Calu3 (cell line): ENCODE measurements at regions not wholly inside any gene's neighbourhood (a gene's known extent, or its start where the extent isn't known, plus 50 kb on each side); places are given as distances from the start of the nearest gene placed in this dataset.

ENCODE experiments used
- BruUV-seq: library from RNA; stranded (reverse); fragments of 400-500 nt; replicated peaks from 2 replicates; lab custom pipeline; 2021; lab: Mats Ljungman, UMichigan
- CTCF ChIA-PET: fragments of 300-600 bp; sonication (Branson Sonifier 250); formaldehyde crosslinking; loops from one replicate; lab custom pipeline; 2022; ENCODE audit warnings: antibody characterized with exemption; lab: Charles Lee
- DNase-seq: peaks from one replicate; pipeline ENCODE4 v3.0.0; 2022
- H3K27ac Mint-ChIP-seq: one replicate; pipeline ENCODE4 v1.8.0; 2022; ENCODE audit warnings: mixed read lengths; ENCODE audit not compliant: unreplicated experiment
- H3K27me3 Mint-ChIP-seq: one replicate; pipeline ENCODE4 v1.8.0; 2022; ENCODE audit warnings: mixed read lengths; ENCODE audit not compliant: unreplicated experiment
- H3K36me3 Mint-ChIP-seq: one replicate; pipeline ENCODE4 v1.8.0; 2022; ENCODE audit warnings: mild to moderate bottlenecking, moderate library complexity, mixed read lengths; ENCODE audit not compliant: insufficient read depth, unreplicated experiment
- H3K4me1 Mint-ChIP-seq: one replicate; pipeline ENCODE4 v1.8.0; 2022; ENCODE audit warnings: mild to moderate bottlenecking, low read depth, mixed read lengths; ENCODE audit not compliant: unreplicated experiment
- H3K4me3 Mint-ChIP-seq: one replicate; pipeline ENCODE4 v1.8.0; 2022; ENCODE audit warnings: mild to moderate bottlenecking, low read depth, moderate library complexity, mixed read lengths; ENCODE audit not compliant: unreplicated experiment
- H3K9me3 Mint-ChIP-seq: one replicate; pipeline ENCODE4 v1.8.0; 2022; ENCODE audit warnings: low read depth, mixed read lengths; ENCODE audit not compliant: unreplicated experiment
- CTCF ChIP-seq: fragments of 200-600 bp; IDR thresholded peaks from one replicate; pipeline ENCODE4 v1.8.0; 2022; ENCODE audit warnings: antibody characterized with exemption; ENCODE audit not compliant: unreplicated experiment
- intact Hi-C: fragments of 100-400 bp; cut with micrococcal nuclease; formaldehyde crosslinking; loops from one replicate; pipeline ENCODE4 v1.10.0; 2022; ENCODE audit not compliant: unreplicated experiment

GRCh38 chr16:80116711-80117110, 424.1 kb upstream of the DYNLRB2 start:
- intact Hi-C loops: no loop called here
- CTCF ChIA-PET: no interaction called here
- Mint-ChIP-seq H3K4me3 (no peak overlapping the region), H3K27me3 (no peaks in the 10 kb centered on the region), H3K9me3 (no peaks in the 10 kb centered on the region), H3K27ac (no peak overlapping the region), H3K36me3 (no peaks in the 10 kb centered on the region), H3K4me1 (no peaks in the 10 kb centered on the region)
- no TSS peak for BruUV-seq
- TF ChIP-seq CTCF: no peak
- DNase-seq: no peak

- H3K27ac Mint-ChIP-seq: no peak overlapping the region
- CTCF ChIA-PET: no interaction called here
- H3K27me3 Mint-ChIP-seq: no peaks in the 10 kb centered on the region
- intact Hi-C loops: no loop called here
- H3K4me1 Mint-ChIP-seq: no peaks in the 10 kb centered on the region
- H3K9me3 Mint-ChIP-seq: no peaks in the 10 kb centered on the region
- no TSS peak for BruUV-seq
- no peaks in the 10 kb centered on the region for H3K36me3 Mint-ChIP-seq
- no peak for DNase-seq
- no peak for TF ChIP-seq CTCF
- H3K4me3 Mint-ChIP-seq: no peak overlapping the region
Measured at GRCh38 chr16:80114699-80115098, 426.1 kb upstream of the DYNLRB2 start.

GRCh38 chr16:80113873-80114574, 426.8 kb upstream of the DYNLRB2 start:
- BruUV-seq: no TSS peak
- Mint-ChIP-seq H3K27me3 (no peaks in the 10 kb centered on the region), H3K27ac (no peak overlapping the region), H3K4me1 (no peaks in the 10 kb centered on the region), H3K4me3 (no peak overlapping the region), H3K36me3 (no peaks in the 10 kb centered on the region), H3K9me3 (no peaks in the 10 kb centered on the region)
- CTCF ChIA-PET: no interaction called here
- intact Hi-C loops: no loop called here
- TF ChIP-seq CTCF: no peak
- no peak for DNase-seq

GRCh38 chr16:80109581-80109980, 431.2 kb upstream of the DYNLRB2 start:
- BruUV-seq: no TSS peak
- CTCF ChIA-PET: no interaction called here
- H3K9me3 Mint-ChIP-seq: peaks cover 7% of the 10 kb centered on the region
- TF ChIP-seq CTCF: no peak
- intact Hi-C loops: no loop called here
- no peaks in the 10 kb centered on the region for H3K36me3 Mint-ChIP-seq
- no peaks in the 10 kb centered on the region for H3K27me3 Mint-ChIP-seq
- H3K27ac Mint-ChIP-seq: no peak overlapping the region
- no peak for DNase-seq
- no peak overlapping the region for H3K4me3 Mint-ChIP-seq
- peaks cover 11% of the 10 kb centered on the region for H3K4me1 Mint-ChIP-seq
